Uterus (tissue), 3 donors: ENCODE measurements at regions not wholly inside any gene's neighbourhood (a gene's known extent, or its start where the extent isn't known, plus 50 kb on each side); places are given as distances from the start of the nearest gene placed in this dataset.

Source experiments
- DNase-seq, 2 donors: peaks; one replicate each; pipeline ENCODE4 v3.0.0-alpha.2; 2019 to 2020
- H3K27ac ChIP-seq, 2 donors: fragments of 200-600 bp; sonication (generic); 1 replicate in 1 of 2; 2 replicates in 1 of 2; pipeline ENCODE4 v1.5.1; 2016 to 2018
- H3K27me3 ChIP-seq, 2 donors: fragments of 200-600 bp; sonication (generic); one replicate each; pipeline ENCODE4 v1.5.1; 2018 to 2019; ENCODE audit warnings: control low read depth in 1 of 2
- H3K36me3 ChIP-seq, 2 donors: fragments of 200-600 bp; sonication (generic); one replicate each; pipeline ENCODE4 v1.5.1; 2019; ENCODE audit warnings: control low read depth in 1 of 2
- H3K4me1 ChIP-seq, 2 donors: fragments of 200-600 bp; sonication (generic); one replicate each; pipeline ENCODE4 v1.5.1; 2018 to 2019; ENCODE audit warnings: control low read depth in 1 of 2
- H3K4me3 ChIP-seq, 2 donors: fragments of 200-600 bp; sonication (generic); 1 replicate in 1 of 2; 2 replicates in 1 of 2; pipeline ENCODE4 v1.5.1; 2018 to 2019; ENCODE audit warnings: mild to moderate bottlenecking in 1 of 2
- H3K9me3 ChIP-seq, 2 donors: fragments of 200-600 bp; sonication (generic); one replicate each; pipeline ENCODE4 v1.5.1; 2019; ENCODE audit warnings: control low read depth in 1 of 2
- POLR2A ChIP-seq, 2 donors: fragments of 450-650 bp; IDR thresholded peaks; one replicate each; pipeline ENCODE4 v1.6.1; 2016; ENCODE audit warnings: antibody characterized with exemption in 2 of 2, mild to moderate bottlenecking in 1 of 2, moderate library complexity in 1 of 2
- intact Hi-C: fragments of 100-400 bp; cut with DNase I; formaldehyde crosslinking; loops from one replicate; pipeline ENCODE4 v1.15.1; 2023; ENCODE audit warnings: low total_unique reads
- TF ChIP-seq, protein P1 (sequence below), 4 experiments: fragments of 200-600 bp in 2 of 4; fragments of 450-650 bp in 2 of 4; sonication (generic) in 2 of 4; IDR thresholded peaks; one replicate each; pipeline ENCODE4 v1.5.1; 2016 to 2019; ENCODE audit warnings: antibody characterized with exemption in 4 of 4, mild to moderate bottlenecking in 2 of 4, moderate library complexity in 1 of 4
- donor health status: DM: yes; HTN: yes; CAD: no.

- no peak for TF ChIP-seq POLR2A (IDR thresholded peaks at IDR 0.05)
- TF ChIP-seq, protein P1, sequence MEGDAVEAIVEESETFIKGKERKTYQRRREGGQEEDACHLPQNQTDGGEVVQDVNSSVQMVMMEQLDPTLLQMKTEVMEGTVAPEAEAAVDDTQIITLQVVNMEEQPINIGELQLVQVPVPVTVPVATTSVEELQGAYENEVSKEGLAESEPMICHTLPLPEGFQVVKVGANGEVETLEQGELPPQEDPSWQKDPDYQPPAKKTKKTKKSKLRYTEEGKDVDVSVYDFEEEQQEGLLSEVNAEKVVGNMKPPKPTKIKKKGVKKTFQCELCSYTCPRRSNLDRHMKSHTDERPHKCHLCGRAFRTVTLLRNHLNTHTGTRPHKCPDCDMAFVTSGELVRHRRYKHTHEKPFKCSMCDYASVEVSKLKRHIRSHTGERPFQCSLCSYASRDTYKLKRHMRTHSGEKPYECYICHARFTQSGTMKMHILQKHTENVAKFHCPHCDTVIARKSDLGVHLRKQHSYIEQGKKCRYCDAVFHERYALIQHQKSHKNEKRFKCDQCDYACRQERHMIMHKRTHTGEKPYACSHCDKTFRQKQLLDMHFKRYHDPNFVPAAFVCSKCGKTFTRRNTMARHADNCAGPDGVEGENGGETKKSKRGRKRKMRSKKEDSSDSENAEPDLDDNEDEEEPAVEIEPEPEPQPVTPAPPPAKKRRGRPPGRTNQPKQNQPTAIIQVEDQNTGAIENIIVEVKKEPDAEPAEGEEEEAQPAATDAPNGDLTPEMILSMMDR (IDR thresholded peaks at IDR 0.05): no peak
- Histone ChIP-seq H3K27ac (no peak overlapping the region), H3K4me1 (no peaks in the 10 kb centered on the region), H3K9me3 (peaks cover 0 to 3% of the 10 kb centered on the region in 2 donors), H3K36me3 (no peaks in the 10 kb centered on the region), H3K27me3 (no peaks in the 10 kb centered on the region), H3K4me3 (no peak overlapping the region)
- intact Hi-C loops: loop anchor here (10.0 kb wide), 1 partner anchor 1207 kb away; no protein-coding TSS in a partner anchor
- DNase-seq: no peak
Measured at GRCh38 chr3:147881933-147882332, 472.8 kb downstream of the ZIC1 start.

DNA sequence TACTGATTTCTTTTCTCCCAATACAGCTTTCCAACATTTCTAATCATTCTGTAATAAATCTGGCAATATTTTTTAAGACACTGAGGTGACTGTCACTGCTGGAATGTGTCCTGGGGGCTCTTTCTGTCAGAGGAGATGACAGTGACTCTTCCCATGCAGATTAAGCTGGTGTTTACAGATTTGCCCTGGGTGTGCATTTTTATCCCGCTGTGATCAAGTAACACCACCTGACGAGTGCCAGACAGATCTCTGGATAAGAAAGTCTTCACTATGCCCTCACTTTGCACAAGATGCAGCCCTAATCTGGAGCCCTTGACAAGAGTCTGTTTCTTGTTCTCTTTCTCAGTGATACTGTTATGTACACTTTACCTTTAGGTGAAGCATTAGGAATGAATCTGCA lies 477.7 kb downstream of the ZIC1 start:
- H3K4me1 ChIP-seq: no peaks in the 10 kb centered on the region
- H3K27me3 ChIP-seq: no peaks in the 10 kb centered on the region
- intact Hi-C loops: loop anchor here (10.0 kb wide), 1 partner anchor 1212 kb away; no protein-coding TSS in a partner anchor
- H3K4me3 ChIP-seq: no peak overlapping the region
- no peaks in the 10 kb centered on the region for H3K36me3 ChIP-seq
- TF ChIP-seq POLR2A (IDR thresholded peaks at IDR 0.05): no peak
- TF ChIP-seq, protein P1 (IDR thresholded peaks at IDR 0.05): no peak
- no peak overlapping the region for H3K27ac ChIP-seq
- peaks cover 0 to under 1% of the 10 kb centered on the region in 2 donors for H3K9me3 ChIP-seq
- no peak for DNase-seq

- H3K27me3 ChIP-seq: no peaks in the 10 kb centered on the region
- intact Hi-C loops: loop anchor here (10.0 kb wide), 1 partner anchor 1213 kb away; no protein-coding TSS in a partner anchor
- no peak overlapping the region for H3K4me3 ChIP-seq
- H3K4me1 ChIP-seq: no peaks in the 10 kb centered on the region
- no peaks in the 10 kb centered on the region for H3K9me3 ChIP-seq
- DNase-seq: no peak
- H3K36me3 ChIP-seq: no peaks in the 10 kb centered on the region
- no peak for TF ChIP-seq POLR2A (IDR thresholded peaks at IDR 0.05)
- TF ChIP-seq, protein P1 (IDR thresholded peaks at IDR 0.05): no peak
- H3K27ac ChIP-seq: no peak overlapping the region
Measured at GRCh38 chr3:147887797-147888196, 478.6 kb downstream of the ZIC1 start.

DNA sequence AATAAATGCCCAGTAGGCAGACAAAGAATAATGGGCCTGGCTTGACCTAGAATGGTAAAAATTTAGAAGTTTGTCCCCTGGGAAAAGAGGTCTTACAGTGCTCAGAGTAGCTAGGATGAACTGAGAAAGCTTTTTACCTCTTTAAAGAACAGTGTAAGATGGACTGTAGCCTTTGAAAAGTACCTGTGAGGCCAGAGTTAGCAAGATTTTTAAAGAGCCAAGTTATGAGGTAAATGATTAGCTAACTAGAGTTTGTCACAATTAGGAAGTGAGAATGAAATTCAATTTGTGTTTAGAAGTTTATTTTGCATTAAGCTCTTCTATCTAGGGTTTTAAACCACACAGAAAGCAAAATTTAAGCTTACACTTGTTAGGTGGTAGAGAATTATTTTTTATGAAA lies 480.9 kb downstream of the ZIC1 start:
- no peaks in the 10 kb centered on the region for H3K27me3 ChIP-seq
- no peak overlapping the region for H3K4me3 ChIP-seq
- H3K36me3 ChIP-seq: no peaks in the 10 kb centered on the region
- H3K27ac ChIP-seq: no peak overlapping the region
- H3K4me1 ChIP-seq: no peaks in the 10 kb centered on the region
- intact Hi-C loops: no loop called here
- TF ChIP-seq POLR2A (IDR thresholded peaks at IDR 0.05): no peak
- TF ChIP-seq, protein P1 (IDR thresholded peaks at IDR 0.05): no peak
- DNase-seq: no peak
- H3K9me3 ChIP-seq: no peaks in the 10 kb centered on the region

- H3K4me1 ChIP-seq: no peaks in the 10 kb centered on the region
- DNase-seq: no peak
- TF ChIP-seq, protein P1 (IDR thresholded peaks at IDR 0.05): no peak
- TF ChIP-seq POLR2A (IDR thresholded peaks at IDR 0.05): no peak
- no peaks in the 10 kb centered on the region for H3K9me3 ChIP-seq
- no peak overlapping the region for H3K4me3 ChIP-seq
- no peaks in the 10 kb centered on the region for H3K27me3 ChIP-seq
- intact Hi-C loops: no loop called here
- H3K27ac ChIP-seq: no peak overlapping the region
- H3K36me3 ChIP-seq: no peaks in the 10 kb centered on the region
Measured at GRCh38 chr3:147895509-147895908, 486.3 kb downstream of the ZIC1 start.
